ENCODE measurements at regions not wholly inside any gene's neighbourhood (a gene's known extent, or its start where the extent isn't known, plus 50 kb on each side); places are given as distances from the start of the nearest gene placed in this dataset.

- TF ChIP-seq POLR2A (IDR thresholded peaks at IDR 0.05; ENCODE audit: low read depth, low read length) (no peak), CTCF (IDR thresholded peaks at IDR 0.05; ENCODE audit: extremely low read depth in 1 of 2, insufficient read depth in 1 of 2, low read depth in 1 of 2, low read length in 2 of 2) (no peak)
Observed at GRCh38 chr4:186013419-186014186, 55.4 kb upstream of the TLR3 start.
